Renal cortex interstitium (tissue), 11 donors: ENCODE measurements at regions not wholly inside any gene's neighbourhood (a gene's known extent, or its start where the extent isn't known, plus 50 kb on each side); places are given as distances from the start of the nearest gene placed in this dataset.
A peak's percentile ranks its signal among the peaks of the same experiment; 100 is the strongest.

ENCODE experiments used
- DNase-seq, 11 donors: peaks; one replicate each; pipeline ENCODE4 v3.0.0-alpha.2; 2013; ENCODE audit warnings: low read depth in 9 of 11, low spot score in 4 of 11; ENCODE audit errors: extremely low read depth in 1 of 11

DNA sequence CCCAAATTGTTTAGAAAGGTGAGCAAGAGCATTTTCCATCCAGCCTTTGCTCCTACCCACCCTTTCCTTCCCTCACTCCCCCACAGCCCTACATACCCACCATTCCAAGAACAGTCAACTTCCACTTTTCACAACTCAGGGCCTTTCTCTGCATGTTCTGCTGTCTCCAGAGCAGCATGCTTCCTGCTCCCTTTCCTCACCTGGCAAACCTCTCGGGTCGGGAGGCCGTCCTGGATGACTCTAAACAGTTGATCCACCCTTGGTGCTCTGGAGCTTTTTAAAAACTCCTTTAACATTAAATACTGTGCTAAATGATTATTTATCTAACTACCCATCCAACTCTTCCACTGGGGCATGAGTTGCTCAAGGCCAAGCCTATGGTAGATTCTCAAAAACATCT is 200.6 kb downstream of the SETD4 start:
- DNase-seq = no peak

DNA sequence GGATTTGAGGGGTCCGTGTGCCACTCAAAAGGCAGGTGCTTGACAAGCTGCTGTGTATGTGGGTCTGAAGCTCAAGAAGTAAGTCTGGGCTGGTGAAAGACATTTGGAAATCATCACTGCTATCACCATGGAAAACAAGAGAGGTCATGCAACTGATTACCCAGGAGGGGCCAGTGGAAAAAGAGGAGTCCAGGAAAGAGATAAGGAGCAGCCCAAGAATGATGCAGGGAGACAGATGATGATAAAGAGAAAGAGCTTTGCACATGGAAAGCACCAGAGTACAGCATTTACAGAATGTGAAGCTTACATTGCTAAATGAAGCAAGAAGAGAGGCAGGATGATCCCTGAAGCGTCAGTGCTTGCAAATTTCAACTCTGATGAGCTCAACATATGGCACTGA is 203.2 kb downstream of the SETD4 start:
- DNase-seq = no peak

DNA sequence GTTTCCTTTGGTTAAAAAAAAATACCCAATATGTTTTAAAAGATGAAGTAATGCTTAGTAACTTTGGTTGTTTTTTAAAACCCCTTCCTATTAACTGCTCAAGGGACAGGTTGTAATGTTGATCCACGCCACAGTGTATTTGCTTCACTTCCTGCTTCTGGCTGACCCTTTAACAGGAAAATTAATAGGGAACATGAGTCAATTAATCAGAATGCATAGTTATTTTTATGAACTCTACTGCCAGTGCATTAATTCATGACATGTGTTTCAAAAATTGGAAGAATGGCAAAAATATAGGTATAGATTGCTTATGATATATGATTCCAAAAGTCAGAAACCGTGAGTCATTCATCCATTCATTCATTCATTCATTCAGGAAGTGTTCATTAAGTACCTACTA is 204.8 kb downstream of the SETD4 start:
- DNase-seq = no peak

DNA sequence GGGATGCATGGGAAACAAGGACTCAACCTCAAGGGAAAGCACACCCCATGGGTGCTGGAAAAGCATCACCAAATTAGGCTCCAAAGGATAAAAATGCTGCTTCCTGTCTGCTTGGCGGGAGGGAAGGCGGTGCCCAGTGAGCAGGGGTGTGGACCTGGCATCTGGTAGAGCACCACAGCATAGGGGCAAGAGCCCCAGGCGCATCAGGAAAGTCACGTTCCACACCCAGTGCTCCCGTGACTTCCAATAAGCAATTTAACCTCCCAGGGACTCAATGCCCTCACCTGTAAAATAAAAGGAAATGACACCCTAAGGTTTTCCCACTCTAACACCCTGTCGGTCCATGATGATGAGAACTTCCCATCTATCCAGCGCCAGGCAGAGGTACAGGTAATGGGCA is 206.0 kb downstream of the SETD4 start:
- DNase-seq = no peak

DNA sequence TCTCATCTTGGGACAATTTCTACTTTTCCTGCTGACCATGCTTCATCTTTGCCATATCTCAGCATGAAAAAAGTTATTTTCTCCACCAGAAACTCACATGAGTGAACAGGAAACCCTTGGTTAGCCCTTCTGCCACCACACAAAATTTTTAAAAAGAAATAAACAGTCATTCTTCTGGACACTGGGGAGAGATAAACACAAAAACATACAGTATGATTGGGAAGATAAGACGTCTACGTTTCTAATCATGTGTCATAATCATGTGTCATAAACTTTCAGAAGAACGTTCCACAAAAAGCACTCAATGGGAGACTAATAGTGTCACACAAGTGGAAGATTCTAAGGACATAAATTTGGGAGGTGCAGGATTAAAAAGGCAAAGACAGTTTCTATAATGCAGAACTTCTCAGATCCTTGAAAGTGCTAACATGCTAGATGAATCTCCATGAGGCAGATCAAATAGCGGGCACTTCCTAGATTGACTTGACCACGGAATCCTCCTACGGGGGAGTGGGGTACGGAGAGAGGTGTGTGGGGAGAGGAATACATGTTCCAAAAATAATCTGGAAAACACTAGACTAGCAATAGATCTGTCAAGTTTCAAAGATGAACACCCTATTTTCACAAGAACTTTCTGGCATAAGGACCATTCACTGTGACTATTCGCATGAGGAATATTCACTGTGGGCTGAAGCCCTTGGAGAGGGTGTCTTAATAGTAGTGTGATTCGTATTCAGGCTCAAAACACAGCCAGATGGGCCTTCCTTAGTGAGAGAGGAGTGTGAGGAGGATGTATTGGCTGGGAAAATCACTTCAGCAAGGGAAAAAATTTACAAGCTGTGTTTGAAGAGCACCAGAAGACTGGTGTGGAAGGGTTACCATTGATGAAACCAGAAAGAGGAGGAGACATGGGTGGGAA is 206.7 kb downstream of the SETD4 start:
- no peak for DNase-seq

DNA sequence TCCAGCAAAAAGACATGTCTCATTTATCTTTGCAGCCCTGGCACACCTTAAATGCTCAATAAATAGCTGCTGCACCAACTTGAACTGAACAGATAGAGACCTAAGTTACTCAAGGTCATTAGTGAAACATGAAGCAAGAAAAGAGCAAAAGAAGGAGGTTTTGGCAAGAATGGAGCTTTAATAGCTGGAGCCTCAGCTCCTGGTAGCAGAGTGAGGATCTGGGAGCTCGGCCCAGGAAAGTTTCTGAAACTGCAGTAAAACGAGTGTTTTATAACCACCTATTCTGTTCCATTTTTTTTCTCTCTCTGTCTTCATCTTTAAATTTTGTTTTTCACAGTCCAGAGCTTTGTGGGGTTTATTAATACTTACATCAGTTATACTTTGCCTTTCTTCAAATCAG is 207.5 kb downstream of the SETD4 start:
- no peak for DNase-seq

DNA sequence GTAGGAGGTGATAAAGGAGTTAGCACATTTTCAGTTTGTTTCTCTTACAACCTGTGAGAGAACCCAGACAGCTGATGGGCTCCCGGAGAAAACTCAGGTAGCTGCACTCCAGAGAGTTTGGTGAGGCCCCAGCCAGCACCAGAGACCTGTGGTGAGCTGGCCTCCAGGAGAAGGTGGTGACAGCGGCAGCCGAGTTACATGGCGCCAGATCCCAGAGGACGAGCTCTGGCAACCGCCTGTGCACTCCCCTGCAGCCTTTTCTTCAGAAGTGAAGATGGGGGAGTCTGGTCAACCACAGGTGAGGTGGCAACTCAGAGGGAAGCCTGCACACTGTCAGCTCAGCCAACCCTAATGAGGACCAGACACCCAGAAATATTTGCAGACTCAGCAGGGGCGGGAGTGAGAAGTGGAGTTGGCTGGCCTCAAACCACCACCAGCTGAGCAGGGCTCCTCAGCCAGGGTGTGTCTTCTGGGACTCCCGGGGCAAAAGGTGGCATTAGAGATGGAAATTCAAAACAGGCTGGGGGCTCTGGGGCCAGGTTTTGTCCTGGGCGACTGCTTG is 209.7 kb downstream of the SETD4 start:
- no peak for DNase-seq

DNA sequence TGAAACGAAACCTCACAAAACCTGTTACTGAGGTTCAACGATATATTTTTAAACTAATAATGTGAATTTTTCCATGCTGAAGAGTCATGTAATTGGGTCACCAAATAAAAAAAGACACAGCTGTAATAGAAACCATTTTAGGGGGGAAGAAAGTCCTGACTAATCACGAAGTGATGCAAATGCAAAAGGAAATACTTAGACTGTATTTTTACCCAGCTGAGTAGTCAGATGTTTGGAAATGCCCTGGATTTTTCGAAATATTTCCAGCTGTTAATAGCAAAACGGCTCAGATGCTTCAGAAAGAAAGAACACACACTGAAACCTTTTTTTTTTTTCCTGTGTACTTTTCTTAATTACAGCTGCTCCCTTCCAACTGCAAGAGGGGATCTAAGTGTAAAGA is 210.3 kb downstream of the SETD4 start:
- no peak for DNase-seq

DNA sequence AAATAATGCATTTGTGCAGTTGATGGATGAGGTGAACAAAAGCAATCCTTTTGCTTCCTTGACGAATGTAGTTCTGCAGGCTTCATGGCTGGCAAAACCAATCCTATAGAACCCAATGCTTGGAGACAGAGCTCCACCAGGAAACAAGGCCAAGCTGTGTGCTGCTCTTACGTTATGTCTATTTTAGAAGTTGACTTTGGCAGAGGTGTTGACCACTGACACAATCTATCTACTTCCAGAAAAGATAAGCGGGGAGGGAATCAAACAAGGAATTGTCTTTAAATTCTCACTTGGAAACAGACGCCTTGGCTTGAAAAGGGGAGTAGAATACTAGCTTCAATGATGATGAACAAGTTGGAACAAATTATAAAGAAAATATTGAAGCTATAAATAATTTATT is 211.2 kb downstream of the SETD4 start:
- DNase-seq = no peak

DNA sequence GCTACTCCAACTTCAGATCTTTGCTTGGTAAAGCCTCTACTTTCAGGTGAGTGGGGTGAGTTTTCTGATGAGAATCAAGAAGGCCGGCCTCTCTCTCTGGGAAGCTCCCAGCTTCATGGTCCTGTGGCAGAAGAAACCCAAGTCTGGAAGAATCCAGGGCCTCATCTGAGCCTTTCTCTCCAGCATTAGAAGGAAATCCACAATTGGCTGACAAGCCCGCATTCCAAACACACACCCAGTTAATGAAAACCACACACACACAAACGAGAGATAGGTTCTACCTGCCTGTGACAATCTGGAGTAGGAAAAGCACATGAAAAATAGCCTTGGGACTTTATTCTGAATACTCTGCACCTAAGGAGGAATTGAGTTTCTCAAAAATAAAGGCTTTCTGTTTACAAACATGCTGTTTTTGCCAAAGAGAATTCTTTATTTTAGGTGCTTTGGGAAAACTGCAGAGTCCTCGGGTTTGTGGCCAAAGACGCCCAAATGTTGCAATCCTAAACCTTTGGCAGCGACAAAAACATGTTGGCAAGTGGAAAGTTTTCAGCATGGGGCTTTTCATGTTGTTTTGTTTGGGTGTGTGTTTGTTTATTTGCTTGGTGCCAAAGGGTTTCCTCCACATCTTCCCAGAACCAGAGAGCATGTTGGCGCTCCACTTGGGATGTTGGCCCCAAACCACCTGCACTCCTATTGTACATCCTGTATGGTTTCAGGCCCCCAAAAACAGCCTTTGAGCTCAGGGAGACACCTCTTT is 216.2 kb downstream of the SETD4 start:
- no peak for DNase-seq

DNA sequence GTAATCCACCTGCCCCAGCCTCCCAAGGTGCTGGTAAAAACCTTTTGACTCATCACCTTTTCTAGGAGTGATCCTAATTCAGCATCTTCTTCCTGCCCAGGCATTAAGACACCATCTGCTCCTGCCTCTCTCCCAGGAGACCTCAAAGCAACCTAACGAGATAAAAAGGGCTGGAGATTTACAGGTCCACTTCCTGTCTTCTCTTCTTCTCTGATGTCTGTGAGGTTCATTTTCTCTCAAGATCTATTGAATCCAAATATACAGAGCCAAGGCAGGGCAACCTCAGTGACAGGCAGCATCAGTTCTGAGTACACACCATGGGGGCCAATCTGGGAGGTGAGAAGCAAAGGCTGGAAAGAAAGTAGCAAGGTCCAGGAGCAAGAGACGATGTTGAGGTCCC is 219.4 kb downstream of the SETD4 start:
- DNase-seq = no peak

DNA sequence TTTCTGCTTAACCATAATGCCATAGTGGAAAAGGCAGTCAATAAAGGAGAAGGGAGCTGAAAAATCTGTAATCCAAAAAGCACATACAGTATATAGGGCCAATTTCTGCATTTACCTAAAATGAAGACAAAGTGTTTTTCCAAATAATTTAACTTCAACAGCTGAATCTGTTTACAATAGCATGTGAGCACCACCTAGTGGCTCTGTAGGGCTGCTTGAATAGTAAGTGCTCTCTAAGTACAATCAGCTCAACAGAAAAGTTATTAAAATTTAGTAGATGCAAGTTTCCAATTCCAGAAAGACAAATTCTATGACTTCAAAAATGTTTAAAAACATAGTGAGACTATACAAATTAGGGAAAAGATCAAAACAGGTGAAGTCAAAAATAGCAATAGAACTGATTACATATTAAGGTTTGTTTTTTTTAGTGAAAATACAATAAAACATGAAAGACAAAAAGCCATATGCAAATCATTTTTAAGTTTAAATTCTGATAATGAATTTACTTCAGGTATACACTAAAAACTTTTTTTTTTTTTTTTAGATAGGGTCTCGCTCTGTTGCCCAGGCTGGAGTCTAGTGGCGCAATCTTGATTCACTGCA is 220.0 kb downstream of the SETD4 start:
- peak in 10 of 11 donors; percentile 29 to 64 (median 47) for DNase-seq

DNA sequence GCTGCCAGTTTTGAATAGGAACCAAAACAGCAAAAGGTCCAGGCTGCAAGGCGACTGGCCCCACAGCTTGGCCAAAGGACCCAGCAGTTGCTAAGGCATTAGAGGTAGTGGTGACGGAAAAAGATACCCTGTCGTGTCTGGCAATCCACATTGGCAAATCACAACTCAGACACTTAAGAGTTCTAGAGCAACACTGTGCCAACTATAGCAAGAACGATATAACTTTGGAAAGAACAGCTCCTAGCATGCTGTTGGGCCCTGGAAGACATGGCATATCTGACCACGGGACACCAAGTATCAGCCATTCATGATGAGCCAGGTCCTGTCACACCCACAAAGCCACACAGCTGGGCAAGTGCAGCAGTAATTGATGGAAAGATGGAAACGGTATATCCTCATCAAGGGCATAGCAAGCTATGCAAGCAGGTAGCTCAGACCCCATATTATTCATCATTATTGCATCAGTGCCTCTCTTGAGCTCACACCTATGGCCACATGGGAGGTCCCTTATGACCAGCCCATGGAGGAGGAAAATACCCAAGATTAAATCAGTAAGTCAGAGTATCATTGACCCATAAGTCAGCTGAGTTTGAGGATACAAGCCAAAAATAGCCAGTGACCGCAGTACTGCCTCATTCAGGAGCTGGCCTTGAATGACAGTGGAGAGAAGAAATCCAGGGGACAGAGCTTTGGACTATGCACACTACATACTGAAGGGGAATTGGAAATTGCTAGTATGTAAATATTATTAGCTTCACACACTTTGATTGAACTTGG is 221.2 kb downstream of the SETD4 start:
- no peak for DNase-seq

DNA sequence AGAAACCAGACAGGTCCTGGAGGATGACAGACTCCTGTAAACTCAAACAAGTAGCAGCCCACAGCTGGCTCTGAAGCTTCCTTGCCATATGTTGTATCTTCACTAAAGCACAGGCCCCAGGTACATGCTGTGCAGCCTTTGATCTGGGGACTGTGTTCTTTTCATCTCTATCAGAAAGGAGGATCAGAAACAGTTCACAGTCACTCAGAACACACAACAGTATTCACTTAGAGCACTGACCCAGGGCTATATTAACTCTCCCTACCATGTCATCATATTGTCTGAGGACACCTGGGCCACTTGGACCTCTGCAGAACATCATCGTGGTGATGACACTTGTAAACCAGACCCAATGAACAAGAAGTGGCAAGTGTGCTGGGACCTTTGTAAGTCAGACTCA is 222.0 kb downstream of the SETD4 start:
- DNase-seq = no peak

DNA sequence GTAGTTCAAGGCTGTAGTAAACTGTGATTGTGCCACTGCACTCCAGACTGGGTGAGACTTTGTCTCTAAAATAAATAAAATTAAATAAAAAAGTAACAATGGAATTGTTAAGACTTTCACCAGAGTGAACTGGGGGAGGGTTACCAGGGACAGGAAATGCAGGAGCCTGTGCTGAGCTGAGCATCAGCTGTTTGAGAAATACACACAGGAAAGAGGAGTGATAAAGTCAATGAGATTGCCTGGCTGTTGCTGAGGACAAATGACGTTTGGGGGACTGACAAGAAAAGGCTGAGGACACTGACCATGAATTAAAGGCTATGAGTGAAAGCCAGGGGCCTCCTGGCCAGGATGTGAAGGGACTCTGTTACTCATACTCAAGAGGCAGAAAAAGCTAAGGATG is 226.3 kb downstream of the SETD4 start:
- DNase-seq = no peak

DNA sequence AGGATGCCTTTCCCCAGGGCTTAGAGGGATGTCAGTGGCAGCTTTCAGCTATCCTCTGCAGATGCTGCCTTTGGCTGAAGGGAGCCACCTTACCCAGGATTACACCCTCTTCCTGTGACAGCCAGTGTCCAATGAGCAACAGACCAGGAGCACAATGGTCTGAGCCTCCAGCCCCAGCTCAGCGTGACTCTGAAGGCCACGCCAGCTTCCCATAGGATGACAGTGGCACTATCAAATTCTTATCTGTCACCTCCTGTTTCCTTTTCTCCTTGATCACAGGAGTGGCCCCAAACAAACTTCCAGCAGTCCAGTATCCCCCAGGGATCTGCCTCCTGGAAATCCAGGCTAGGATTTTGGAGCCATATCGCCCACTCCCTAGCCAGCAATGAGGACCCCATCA is 226.9 kb downstream of the SETD4 start:
- no peak for DNase-seq

DNA sequence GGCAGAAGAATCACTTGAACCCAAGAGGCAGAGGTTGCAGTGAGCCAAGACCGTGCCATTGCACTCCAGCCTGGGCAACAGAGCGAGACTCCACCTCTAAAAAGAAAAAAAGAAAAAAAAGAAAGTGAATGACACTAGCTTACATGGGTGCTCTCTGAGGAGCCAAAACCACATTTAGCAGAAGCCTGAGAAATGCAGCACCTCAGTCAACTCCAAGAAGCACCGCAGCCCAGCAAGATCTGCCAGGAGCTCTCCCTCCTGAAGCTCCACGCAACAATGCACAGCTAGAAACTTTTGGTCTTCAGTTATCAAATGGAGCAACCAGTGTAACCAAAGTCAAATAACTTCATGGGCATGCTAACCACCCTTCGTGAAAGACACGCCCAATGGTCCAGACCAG is 229.1 kb downstream of the SETD4 start:
- no peak for DNase-seq

DNA sequence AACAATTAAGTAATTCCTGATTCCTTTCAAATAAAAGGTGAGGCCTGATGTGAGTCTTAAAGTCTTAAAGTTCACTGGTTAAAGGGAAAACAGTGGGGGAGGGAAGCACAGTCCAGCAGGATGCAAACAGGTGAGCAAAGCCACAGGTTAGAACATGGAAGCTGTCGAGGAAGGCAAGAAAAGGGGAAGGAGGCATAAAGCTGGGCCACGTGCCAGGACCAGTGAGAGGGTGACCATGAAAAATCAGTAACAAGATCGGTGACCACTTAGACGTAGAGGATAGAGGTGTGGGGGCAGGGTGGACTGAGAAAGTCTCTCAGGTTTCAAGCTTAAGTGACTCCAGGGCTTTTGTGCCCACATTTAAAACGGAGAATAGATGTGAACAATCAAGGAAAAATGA is 231.3 kb downstream of the SETD4 start:
- DNase-seq = no peak

DNA sequence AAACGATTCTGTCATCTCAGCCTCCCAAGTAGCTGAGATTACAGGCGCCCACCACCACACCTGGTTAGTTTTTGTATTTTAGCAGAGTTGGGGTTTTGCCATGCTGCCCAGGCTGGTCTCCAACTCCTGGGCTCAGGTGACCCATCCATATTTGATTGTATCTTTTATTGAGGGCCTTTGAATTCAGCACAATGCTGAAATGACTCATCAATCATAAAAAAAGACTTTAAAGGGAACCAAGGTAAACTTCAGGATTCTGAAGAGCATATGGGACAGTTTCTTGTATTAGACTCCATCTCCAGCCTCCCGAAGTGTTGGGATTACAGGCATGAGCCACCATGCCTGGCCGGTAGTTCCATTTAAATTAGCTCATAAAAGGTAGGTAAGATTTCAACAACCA is 232.2 kb downstream of the SETD4 start:
- DNase-seq = no peak
